Uterus (tissue), 2 donors: ENCODE measurements at regions not wholly inside any gene's neighbourhood (a gene's known extent, or its start where the extent isn't known, plus 50 kb on each side); places are given as distances from the start of the nearest gene placed in this dataset.

Experiments
- POLR2A ChIP-seq, 2 donors: fragments of 450-650 bp; IDR thresholded peaks; one replicate each; pipeline ENCODE4 v1.6.1; 2016; ENCODE audit warnings: antibody characterized with exemption in 2 of 2, mild to moderate bottlenecking in 1 of 2, moderate library complexity in 1 of 2
- TF ChIP-seq, protein P1 (sequence below), 4 experiments: fragments of 200-600 bp in 2 of 4; fragments of 450-650 bp in 2 of 4; sonication (generic) in 2 of 4; IDR thresholded peaks; one replicate each; pipeline ENCODE4 v1.5.1; 2016 to 2019; ENCODE audit warnings: antibody characterized with exemption in 4 of 4, mild to moderate bottlenecking in 2 of 4, moderate library complexity in 1 of 4

DNA sequence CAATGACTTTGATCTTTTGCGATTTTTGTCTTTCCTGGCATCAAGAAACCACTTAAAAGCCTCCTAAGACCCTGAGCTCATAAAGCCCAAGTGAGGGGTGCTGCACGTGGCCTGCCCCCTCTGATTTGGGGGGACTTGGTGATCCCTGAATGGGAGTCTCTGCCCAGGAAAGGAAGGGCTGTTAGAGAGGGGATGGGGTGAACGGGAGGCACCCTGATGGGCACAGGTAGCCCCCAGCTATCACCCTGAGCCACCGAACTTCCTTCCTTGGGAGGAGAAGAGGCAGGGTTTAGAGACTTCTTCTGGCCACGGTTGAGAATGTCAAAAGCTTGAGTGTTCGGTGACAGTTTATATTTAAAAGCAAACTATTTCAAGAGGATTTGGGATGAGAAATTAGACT is 305.5 kb downstream of the ZNF536 start:
- TF ChIP-seq, protein P1, sequence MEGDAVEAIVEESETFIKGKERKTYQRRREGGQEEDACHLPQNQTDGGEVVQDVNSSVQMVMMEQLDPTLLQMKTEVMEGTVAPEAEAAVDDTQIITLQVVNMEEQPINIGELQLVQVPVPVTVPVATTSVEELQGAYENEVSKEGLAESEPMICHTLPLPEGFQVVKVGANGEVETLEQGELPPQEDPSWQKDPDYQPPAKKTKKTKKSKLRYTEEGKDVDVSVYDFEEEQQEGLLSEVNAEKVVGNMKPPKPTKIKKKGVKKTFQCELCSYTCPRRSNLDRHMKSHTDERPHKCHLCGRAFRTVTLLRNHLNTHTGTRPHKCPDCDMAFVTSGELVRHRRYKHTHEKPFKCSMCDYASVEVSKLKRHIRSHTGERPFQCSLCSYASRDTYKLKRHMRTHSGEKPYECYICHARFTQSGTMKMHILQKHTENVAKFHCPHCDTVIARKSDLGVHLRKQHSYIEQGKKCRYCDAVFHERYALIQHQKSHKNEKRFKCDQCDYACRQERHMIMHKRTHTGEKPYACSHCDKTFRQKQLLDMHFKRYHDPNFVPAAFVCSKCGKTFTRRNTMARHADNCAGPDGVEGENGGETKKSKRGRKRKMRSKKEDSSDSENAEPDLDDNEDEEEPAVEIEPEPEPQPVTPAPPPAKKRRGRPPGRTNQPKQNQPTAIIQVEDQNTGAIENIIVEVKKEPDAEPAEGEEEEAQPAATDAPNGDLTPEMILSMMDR (IDR thresholded peaks at IDR 0.05), result no peak
- no peak for TF ChIP-seq POLR2A (IDR thresholded peaks at IDR 0.05)
